ENCODE measurements at regions not wholly inside any gene's neighbourhood (a gene's known extent, or its start where the extent isn't known, plus 50 kb on each side); places are given as distances from the start of the nearest gene placed in this dataset.

DNA sequence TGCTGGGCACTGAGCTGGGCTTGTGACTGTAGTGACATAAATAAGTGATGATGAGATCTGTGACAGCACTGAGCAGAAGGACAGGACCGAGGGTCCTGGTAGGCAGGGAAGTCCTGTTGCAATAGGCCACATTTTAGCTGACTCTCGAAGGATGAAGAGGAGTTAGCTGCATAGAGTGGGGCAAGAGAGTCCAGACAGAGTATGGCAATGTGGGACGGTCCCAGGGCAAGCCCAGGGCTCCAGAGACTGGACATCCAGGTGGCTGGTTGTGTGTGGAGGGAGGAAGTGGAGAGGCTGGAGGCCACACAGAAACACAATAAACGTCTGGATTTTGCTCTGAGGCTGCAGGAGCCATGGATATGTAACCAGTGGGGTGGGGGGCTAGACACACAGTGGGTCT lies 64.5 kb upstream of the ZNF423 start:
- in situ Hi-C loops (cut with HindIII; ENCODE audit: low sequenced_read_pairs): loop anchor here (5.0 kb wide), 1 partner anchor 513 kb away; no protein-coding TSS in a partner anchor
- H3K4me3 ChIP-seq (ENCODE audit: low read depth, low read length): no peak overlapping the region
- TF ChIP-seq, protein P1, sequence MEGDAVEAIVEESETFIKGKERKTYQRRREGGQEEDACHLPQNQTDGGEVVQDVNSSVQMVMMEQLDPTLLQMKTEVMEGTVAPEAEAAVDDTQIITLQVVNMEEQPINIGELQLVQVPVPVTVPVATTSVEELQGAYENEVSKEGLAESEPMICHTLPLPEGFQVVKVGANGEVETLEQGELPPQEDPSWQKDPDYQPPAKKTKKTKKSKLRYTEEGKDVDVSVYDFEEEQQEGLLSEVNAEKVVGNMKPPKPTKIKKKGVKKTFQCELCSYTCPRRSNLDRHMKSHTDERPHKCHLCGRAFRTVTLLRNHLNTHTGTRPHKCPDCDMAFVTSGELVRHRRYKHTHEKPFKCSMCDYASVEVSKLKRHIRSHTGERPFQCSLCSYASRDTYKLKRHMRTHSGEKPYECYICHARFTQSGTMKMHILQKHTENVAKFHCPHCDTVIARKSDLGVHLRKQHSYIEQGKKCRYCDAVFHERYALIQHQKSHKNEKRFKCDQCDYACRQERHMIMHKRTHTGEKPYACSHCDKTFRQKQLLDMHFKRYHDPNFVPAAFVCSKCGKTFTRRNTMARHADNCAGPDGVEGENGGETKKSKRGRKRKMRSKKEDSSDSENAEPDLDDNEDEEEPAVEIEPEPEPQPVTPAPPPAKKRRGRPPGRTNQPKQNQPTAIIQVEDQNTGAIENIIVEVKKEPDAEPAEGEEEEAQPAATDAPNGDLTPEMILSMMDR (IDR thresholded peaks at IDR 0.05; ENCODE audit: low read depth, low read length, missing control alignments): no peak

DNA sequence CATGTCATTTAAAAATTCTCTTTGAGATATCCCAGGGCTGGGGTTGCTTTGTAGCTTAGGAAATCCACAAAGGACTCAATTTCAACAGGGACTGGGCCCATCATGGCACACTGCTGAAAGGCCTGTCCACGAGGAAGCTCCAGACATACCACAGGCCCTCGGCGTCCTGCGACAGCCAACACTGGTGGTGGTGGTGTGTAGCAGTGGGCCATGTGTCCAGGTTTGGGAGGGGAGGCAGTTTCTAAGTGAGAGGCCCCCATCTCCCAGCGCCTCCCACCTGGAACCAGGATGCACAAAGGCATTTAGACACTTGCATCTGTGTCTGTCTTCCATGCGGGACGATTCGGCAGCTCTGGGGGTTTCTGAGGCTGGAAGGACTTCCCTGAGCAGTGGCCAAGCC lies 65.2 kb upstream of the ZNF423 start:
- TF ChIP-seq, protein P1 (IDR thresholded peaks at IDR 0.05; ENCODE audit: low read depth, low read length, missing control alignments): no peak
- H3K4me3 ChIP-seq (ENCODE audit: low read depth, low read length): no peak overlapping the region
- in situ Hi-C loops (cut with HindIII; ENCODE audit: low sequenced_read_pairs): loop anchor here (5.0 kb wide), 1 partner anchor 514 kb away; no protein-coding TSS in a partner anchor
- no peak for DNase-seq (ENCODE audit: low read depth)

More for the DNA sequence above, 64.5 kb upstream of the ZNF423 start:
- no peak for DNase-seq (ENCODE audit: low read depth)

DNA sequence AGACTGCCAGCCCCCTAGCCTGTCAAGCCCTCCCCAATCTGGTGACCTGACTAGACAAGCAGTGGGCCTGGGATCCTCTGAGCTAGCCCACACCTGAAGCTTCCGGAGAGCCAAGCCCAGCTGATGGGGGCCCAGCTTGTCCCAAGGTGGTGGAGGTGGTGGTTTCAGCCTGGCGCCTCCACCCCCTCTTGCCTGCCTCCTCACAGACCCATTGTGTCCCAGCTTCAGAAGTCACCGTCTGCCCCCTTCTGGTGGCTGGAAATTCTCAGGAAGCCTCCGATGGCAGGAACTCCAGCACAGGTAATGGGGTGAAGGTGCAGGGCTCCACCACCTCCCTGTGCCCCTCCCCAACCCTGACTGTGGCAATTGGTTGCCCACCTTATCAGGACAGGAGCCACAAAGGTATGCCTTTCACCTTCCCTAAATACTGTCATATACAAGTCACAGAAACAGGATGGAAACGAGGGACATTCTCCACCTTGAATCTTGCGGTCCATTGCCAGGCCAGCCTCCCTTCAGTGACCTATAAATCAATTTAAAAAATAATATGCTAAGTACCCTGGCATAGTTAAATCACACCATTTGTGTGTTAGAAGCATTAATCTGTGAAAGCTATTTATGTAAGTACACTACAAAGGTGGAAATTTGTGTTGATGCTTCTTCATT lies 66.0 kb upstream of the ZNF423 start:
- in situ Hi-C loops (cut with HindIII; ENCODE audit: low sequenced_read_pairs): loop anchor here (5.0 kb wide), 1 partner anchor 515 kb away; no protein-coding TSS in a partner anchor
- H3K4me3 ChIP-seq (ENCODE audit: low read depth, low read length): no peak overlapping the region
- TF ChIP-seq, protein P1 (IDR thresholded peaks at IDR 0.05; ENCODE audit: low read depth, low read length, missing control alignments): peak; percentile 66
- DNase-seq (ENCODE audit: low read depth): peak; percentile 43

DNA sequence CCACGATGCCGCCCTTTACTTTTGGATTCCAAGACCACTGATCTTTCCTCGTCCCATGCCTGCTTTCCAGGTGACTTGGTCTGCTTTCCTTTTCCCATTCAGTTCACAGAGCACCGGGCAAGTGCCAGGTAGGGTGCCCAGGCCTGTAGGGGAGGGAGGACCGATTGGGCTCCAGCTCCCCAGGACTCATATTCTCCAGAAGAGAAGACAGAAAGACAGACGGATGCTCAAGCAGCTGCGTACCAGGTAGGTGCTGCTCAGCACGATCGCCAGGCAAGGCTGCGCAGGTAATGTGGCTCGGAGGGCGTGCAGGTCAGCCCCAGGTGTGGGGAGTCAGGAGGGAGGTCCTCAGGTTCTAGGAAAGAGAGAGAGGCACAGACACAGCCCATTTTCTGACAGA lies 67.5 kb upstream of the ZNF423 start:
- H3K4me3 ChIP-seq (ENCODE audit: low read depth, low read length): no peak overlapping the region

DNA sequence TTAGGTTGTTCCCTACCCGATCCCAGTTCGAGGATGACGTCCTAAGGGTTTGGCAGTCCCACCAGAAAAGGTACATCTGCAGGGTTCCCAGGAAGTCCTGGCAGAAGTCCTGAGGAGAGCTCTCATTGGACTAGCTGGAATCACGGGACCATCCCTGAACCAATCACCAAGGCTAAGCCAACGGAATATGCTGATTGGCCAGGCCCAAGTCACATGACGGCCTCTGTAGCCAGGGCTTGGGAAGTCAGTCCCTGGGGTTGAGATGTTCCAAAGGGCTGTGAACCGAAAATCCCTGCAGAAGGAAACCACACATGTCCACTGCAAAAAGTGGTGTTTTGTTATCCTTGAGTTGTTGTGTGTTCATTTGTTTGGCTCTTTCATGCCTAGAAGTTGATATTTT lies 68.2 kb upstream of the ZNF423 start:
- DNase-seq (ENCODE audit: low read depth): no peak
- in situ Hi-C loops (cut with HindIII; ENCODE audit: low sequenced_read_pairs): loop anchor here (5.0 kb wide), 1 partner anchor 517 kb away; no protein-coding TSS in a partner anchor

More for the DNA sequence above, 67.5 kb upstream of the ZNF423 start:
- TF ChIP-seq, protein P1 (IDR thresholded peaks at IDR 0.05; ENCODE audit: low read depth, low read length, missing control alignments): no peak
- in situ Hi-C loops (cut with HindIII; ENCODE audit: low sequenced_read_pairs): loop anchor here (5.0 kb wide), 1 partner anchor 516 kb away; no protein-coding TSS in a partner anchor
- no peak for DNase-seq (ENCODE audit: low read depth)

DNA sequence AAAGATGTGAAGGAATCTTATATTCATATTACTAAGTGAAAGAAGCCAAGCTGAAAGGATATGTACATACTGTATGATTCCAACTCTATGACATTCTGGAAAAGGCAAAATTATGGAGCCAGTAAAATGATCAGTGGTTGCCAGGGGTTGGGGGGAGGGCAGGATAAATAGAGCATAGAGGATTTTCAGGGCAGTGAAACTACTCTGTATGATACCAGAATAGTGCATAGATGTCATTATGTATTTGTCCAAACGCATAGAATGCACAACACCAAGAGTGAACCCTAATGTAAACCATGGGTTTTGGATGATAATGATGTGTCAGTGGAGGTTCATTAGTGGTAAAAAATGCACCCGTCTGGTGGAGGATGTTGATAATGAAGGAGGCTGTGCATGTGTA lies 71.0 kb upstream of the ZNF423 start:
- TF ChIP-seq, protein P1 (IDR thresholded peaks at IDR 0.05; ENCODE audit: low read depth, low read length, missing control alignments): no peak
- no peak for DNase-seq (ENCODE audit: low read depth)
- in situ Hi-C loops (cut with HindIII; ENCODE audit: low sequenced_read_pairs): no loop called here
- no peak overlapping the region for H3K4me3 ChIP-seq (ENCODE audit: low read depth, low read length)

More for the DNA sequence above, 68.2 kb upstream of the ZNF423 start:
- TF ChIP-seq, protein P1 (IDR thresholded peaks at IDR 0.05; ENCODE audit: low read depth, low read length, missing control alignments): no peak
- no peak overlapping the region for H3K4me3 ChIP-seq (ENCODE audit: low read depth, low read length)

Data from astrocyte of the cerebellum (primary cell).